HG02943 (cell line): ENCODE measurements at regions not wholly inside any gene's neighbourhood (a gene's known extent, or its start where the extent isn't known, plus 50 kb on each side); places are given as distances from the start of the nearest gene placed in this dataset.

Experiments used
- ATAC-seq: cut with Tn5 transposase; IDR thresholded peaks from one replicate; pipeline ENCODE4 v1.9.1; 2021; ENCODE audit warnings: mild to moderate bottlenecking, low read depth, moderate library complexity; ENCODE audit not compliant: unreplicated experiment

DNA sequence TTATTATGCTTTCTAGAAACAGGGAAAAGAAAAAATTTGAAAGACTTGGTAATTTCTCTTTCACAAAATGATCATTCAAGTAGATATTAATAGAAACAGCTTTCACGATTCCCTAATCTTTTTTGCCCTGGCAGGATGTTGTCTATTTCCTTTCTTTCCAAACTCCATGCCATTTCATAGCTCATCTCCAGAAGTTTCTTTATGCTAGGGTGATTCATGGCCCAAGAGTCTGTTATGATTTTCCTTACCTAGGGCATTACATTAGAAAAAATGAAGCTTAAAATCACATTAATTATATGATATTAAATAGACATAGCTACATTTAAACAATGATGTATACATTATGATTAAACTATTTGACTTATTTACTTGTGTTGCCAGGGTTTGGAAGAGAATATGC, 762.1 kb downstream of the LTN1 start:
- ATAC-seq, result no peak

- ATAC-seq, result no peak
These were observed 762.9 kb downstream of the LTN1 start for GRCh38 chr21:28229814-28230213.

- no peak for ATAC-seq
These were observed 764.1 kb downstream of the LTN1 start for GRCh38 chr21:28228636-28228995.

DNA sequence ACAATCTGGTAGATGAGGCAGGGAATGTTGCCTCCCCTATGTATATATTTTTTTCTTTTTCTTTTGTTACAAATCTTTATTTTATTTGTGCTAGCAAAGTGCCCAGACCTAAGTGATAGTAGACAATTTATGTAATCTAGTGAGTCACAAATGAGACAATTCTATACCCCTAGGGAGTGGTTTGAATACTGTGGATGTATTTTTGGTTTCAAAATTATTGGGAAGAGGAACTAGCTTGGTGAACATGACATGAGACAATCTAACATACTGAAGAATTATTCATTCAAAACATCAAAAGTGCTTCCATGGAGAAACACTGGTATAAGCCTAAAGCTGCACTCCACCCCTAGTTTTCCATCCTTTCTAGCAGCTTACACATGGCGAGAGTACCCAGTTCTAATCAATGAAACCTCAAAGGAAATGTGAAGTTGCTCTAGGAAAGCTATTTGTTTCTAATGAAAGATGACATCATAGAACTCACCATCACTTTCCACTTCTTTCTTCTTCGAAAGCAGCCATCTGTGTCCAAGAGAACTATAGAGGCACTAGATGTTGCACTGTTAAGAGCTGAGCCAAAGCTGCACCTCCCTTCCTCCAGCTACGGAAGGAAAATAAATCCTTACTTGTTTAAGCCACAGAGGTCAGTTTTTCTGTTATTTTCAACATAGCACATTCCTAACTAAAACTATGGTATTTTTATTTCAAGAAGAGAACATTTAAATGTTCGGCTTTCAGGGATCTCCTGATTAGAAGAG, 764.6 kb downstream of the LTN1 start:
- no peak for ATAC-seq

- no peak for ATAC-seq
These were observed 766.1 kb downstream of the LTN1 start for GRCh38 chr21:28226563-28226962.

GRCh38 chr21:28224191-28224726, 768.4 kb downstream of the LTN1 start:
- ATAC-seq, result no peak

DNA sequence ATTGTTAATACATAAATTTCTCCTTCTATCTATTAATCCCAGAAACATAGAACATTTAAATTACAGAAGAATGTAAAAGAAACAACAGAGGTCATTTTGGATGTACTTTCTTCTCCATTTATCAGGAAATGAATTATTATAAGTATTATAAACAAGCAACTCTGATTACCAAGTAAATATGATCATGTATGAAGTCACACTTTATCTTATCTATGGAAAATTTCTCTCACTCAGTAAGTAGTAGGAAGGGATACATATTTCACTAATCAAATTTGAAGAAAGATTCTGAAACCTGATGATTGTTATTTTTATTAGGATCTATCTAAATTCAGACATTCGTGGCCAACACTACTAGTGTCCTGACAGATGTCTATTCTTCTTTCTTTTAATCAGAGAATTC, 770.7 kb downstream of the LTN1 start:
- no peak for ATAC-seq

- ATAC-seq, result no peak
These were observed 772.0 kb downstream of the LTN1 start for GRCh38 chr21:28220680-28221079.

GRCh38 chr21:28216976-28217523, 775.6 kb downstream of the LTN1 start:
- ATAC-seq, result no peak

DNA sequence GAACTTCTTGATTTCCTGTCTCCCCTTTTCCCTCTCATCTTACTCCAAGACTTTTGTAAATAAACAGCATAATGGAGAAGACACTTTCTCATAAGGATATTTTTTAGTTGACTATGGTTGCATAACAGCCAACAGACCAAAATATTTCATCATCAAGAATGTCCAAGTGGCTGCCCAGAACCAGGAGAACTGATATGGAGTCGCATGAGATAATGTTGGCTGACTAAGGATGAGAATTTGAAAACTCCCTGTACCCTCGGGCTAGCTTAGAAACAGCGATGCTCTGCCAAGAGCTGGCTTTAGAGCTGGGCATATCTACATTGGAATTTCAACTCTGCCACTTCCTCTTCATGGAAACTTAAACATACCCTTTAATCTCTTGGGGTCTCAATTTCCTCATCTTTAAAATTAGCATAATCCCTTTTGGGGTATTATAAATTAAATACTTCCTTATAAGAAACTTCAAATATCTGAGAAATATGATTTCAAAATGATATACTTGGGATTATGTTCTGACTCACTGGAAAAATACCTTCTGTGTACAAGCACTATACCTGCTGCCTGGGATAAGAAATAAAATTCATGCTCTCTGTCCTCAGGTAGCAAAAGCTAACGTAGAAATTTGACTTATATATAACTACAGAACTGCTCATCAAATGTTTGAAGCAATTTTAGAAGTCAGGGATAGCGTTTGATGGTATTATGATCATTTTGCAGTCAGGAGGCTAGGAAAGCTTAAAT, 777.3 kb downstream of the LTN1 start:
- no peak for ATAC-seq

DNA sequence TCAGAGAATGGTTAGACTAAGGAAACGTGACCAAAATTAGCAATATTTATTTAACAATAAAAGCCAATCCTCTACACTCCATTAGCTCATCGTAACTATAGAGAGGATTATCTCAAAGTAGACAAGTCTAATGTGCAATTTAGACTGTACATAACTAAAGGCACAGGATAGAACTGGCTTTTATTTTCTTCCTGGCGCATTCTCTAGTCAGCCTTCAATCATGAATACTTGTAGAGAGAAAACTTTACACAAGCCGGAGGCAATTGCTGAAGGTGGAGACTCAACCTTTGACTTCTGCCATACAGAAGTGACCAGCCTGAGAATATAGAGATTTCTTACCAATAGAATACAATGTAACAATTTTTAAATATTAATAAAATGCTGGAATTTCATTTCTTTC, 777.9 kb downstream of the LTN1 start:
- ATAC-seq, result no peak

GRCh38 chr21:28213261-28213660, 779.4 kb downstream of the LTN1 start:
- ATAC-seq, result no peak

DNA sequence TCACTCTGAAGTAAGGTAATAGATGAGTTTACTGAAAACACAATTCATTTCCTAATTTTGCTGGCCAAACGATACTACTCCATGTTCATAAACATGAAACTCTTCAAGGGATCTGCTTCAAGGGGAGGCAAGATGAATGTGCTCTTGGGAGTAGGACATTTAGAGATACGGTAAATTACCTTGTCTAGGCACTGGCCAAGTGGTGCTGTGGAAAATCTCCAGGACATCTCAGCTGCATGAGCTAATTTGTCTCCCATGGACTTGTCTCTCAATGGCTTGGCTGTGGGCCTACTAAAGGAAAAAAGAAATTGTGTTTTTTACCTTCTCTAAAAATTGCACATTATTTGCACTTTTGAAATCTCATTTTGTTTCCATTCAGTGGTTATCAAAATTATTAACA, 780.6 kb downstream of the LTN1 start:
- ATAC-seq, result no peak

DNA sequence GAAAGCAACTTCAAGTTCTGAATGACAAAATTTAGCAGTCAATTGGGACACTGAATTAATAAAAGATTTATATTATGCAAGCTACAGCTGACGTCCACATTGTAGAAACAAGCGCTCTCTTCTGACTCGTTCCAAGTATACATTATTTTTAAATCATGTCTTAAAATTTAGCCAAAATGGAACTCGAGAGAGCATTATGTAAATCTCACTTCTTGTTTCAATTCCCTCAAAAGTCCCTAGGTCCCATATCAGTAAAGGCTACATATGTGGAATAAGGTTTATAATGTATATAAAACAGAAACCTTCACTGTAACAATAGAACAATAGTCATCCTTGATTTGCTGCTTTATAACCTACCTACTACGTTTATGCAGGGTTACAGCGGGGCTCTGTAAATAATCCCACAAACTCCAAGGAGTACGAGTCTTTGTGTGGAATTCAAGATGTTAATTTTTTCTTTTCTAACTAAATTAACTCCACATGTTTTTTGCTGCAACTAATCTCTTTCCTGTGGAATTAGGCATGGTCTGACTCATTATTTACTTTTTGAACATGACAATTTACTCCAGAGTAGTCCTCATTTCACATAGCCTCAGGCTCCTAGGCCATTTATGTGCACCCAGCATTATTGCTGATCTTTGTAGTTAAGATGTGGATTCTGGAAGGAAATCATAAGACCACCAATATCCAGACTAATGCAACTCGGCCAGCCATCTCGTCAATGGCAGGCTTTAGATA, 785.1 kb downstream of the LTN1 start:
- no peak for ATAC-seq

DNA sequence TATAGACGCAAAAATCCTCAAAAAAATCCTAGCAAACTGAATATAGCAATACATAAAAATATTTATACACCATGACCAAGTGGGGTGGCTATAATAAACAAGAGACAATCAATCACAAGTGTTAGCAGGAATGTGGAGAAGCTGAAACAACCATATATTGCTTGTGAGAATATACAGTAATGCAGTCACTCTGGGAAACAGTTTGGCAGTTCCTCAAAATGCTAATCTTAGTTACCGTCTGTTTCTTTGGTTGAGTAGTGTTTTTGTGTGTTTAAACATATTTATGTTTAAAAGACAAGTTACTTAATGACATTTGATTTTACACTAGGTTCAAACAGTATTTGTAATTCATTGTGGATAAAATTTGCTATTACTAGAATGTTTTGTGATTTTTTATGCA, 792.0 kb downstream of the LTN1 start:
- no peak for ATAC-seq

DNA sequence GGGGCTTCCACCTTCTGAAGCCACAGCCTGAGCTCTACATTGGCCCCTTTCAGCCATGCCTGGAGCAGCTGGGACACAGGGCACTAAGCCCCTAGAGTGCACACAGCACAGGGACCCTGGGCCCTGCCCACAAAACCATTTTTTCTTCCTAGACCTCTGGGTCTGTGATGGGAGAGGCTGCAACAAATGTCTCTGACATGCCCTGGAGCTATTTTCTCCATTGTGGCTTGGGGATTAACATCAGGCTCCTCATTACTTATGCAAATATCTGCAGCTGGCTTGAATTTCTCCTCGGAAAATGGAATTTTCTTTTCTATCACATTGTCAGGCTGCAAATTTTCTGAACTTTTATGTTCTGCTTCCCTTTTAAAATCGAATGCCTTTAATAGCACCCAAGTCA, 795.7 kb downstream of the LTN1 start:
- no peak for ATAC-seq

- no peak for ATAC-seq
These were observed 799.5 kb downstream of the LTN1 start for GRCh38 chr21:28193189-28193588.

- no peak for ATAC-seq
These were observed 806.1 kb downstream of the LTN1 start for GRCh38 chr21:28186604-28187003.

GRCh38 chr21:28181730-28182129, 810.9 kb downstream of the LTN1 start:
- no peak for ATAC-seq

GRCh38 chr21:28179136-28179535, 813.5 kb downstream of the LTN1 start:
- no peak for ATAC-seq

DNA sequence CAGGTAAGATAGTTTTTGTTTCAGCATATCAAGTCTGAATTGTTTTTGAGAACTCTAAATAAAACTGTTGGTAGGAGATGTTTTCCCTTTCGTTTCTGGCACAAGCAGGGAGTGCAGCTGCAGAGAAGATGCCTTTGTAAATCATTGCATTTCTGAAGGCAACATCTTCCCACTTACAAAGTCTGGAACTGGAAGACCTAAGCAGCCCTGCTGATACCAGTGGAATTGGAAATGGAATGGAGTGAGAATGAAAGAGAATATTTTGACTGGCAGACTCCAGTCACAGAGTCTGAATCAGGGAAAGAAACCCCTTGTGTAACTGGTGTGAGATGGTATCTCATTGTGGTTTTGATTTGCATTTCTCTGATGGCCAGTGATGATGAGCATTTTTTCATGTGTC, 815.6 kb downstream of the LTN1 start:
- no peak for ATAC-seq
